ENCODE measurements at regions not wholly inside any gene's neighbourhood (a gene's known extent, or its start where the extent isn't known, plus 50 kb on each side); places are given as distances from the start of the nearest gene placed in this dataset.

- no peak for DNase-seq (ENCODE audit: low read depth, low spot score)
- TF ChIP-seq, protein P1, sequence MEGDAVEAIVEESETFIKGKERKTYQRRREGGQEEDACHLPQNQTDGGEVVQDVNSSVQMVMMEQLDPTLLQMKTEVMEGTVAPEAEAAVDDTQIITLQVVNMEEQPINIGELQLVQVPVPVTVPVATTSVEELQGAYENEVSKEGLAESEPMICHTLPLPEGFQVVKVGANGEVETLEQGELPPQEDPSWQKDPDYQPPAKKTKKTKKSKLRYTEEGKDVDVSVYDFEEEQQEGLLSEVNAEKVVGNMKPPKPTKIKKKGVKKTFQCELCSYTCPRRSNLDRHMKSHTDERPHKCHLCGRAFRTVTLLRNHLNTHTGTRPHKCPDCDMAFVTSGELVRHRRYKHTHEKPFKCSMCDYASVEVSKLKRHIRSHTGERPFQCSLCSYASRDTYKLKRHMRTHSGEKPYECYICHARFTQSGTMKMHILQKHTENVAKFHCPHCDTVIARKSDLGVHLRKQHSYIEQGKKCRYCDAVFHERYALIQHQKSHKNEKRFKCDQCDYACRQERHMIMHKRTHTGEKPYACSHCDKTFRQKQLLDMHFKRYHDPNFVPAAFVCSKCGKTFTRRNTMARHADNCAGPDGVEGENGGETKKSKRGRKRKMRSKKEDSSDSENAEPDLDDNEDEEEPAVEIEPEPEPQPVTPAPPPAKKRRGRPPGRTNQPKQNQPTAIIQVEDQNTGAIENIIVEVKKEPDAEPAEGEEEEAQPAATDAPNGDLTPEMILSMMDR (IDR thresholded peaks at IDR 0.05; ENCODE audit: low read depth, low read length): no peak
- Histone ChIP-seq H3K27me3 (ENCODE audit: control insufficient read depth, insufficient read depth, low read length) (no peaks in the 10 kb centered on the region), H3K27ac (ENCODE audit: low read depth, low read length) (no peak overlapping the region), H3K4me3 (ENCODE audit: low read depth, low read length) (no peak overlapping the region), H3K9me3 (ENCODE audit: control insufficient read depth, insufficient read depth, low read length) (no peaks in the 10 kb centered on the region)
- ChIA-PET CTCF (no interaction called here), POLR2A (no interaction called here)
Observed at GRCh38 chr20:60371384-60371783, 413.2 kb downstream of the CDH26 start.

DNA sequence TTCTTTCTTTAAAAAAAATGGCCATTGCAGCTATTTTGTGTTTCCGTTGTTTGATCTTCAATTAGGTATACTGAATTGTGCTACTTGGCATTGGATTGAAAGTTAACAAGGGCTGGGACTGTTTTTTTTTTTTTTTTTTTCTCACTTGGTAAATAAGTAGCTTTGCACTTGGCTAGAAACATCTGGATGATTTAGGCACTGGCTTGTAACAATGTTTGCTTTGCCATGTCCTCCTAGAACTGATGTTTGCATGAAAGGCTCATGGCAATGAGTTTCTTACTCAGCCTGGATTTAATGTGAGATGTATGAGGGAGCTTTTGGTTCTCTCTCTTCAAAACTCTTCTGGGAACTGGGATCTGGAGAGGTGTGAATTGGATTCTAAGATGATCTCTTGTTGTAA lies 414.1 kb downstream of the CDH26 start:
- H3K27me3 ChIP-seq (ENCODE audit: control insufficient read depth, insufficient read depth, low read length): no peaks in the 10 kb centered on the region
- ChIA-PET POLR2A (no interaction called here), CTCF (no interaction called here)
- TF ChIP-seq, protein P1 (IDR thresholded peaks at IDR 0.05; ENCODE audit: low read depth, low read length): no peak
- no peak for DNase-seq (ENCODE audit: low read depth, low spot score)
- no peak overlapping the region for H3K4me3 ChIP-seq (ENCODE audit: low read depth, low read length)
- no peaks in the 10 kb centered on the region for H3K9me3 ChIP-seq (ENCODE audit: control insufficient read depth, insufficient read depth, low read length)
- H3K27ac ChIP-seq (ENCODE audit: low read depth, low read length): no peak overlapping the region

GRCh38 chr20:60372822-60373221 lies 414.6 kb downstream of the CDH26 start:
- DNase-seq (ENCODE audit: low read depth, low spot score): no peak
- Histone ChIP-seq H3K9me3 (ENCODE audit: control insufficient read depth, insufficient read depth, low read length) (no peaks in the 10 kb centered on the region), H3K27me3 (ENCODE audit: control insufficient read depth, insufficient read depth, low read length) (no peaks in the 10 kb centered on the region), H3K4me3 (ENCODE audit: low read depth, low read length) (no peak overlapping the region), H3K27ac (ENCODE audit: low read depth, low read length) (no peak overlapping the region)
- TF ChIP-seq, protein P1 (IDR thresholded peaks at IDR 0.05; ENCODE audit: low read depth, low read length): no peak
- ChIA-PET CTCF (no interaction called here), POLR2A (no interaction called here)

DNA sequence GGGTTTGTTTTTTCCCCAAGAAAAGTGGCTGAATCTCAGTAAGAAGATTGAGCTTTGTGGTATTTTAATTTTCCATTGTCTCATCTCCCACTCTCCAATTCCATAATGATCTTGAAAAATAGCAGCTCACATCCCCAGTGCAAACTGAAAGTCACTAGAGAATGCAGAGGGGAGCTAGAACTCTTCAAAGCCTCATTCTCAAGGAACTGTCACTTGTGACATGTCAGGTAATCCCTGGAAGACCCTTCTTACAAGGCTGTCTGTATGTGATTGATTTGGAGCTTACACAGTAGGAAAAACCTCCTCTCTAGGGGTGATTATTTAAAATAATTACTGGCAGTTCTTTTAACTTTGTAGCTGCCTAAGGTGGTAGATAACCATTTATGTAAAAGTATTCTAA lies 420.4 kb downstream of the CDH26 start:
- Histone ChIP-seq H3K27ac (ENCODE audit: low read depth, low read length) (no peak overlapping the region), H3K4me3 (ENCODE audit: low read depth, low read length) (no peak overlapping the region), H3K27me3 (ENCODE audit: control insufficient read depth, insufficient read depth, low read length) (no peaks in the 10 kb centered on the region), H3K9me3 (ENCODE audit: control insufficient read depth, insufficient read depth, low read length) (no peaks in the 10 kb centered on the region)
- TF ChIP-seq, protein P1 (IDR thresholded peaks at IDR 0.05; ENCODE audit: low read depth, low read length): no peak
- POLR2A ChIA-PET: interaction anchor here (0.6 kb wide), 1 partner anchor 66 kb away, joined by 3 read pairs; no protein-coding TSS in a partner anchor
- CTCF ChIA-PET: no interaction called here
- no peak for DNase-seq (ENCODE audit: low read depth, low spot score)

DNA sequence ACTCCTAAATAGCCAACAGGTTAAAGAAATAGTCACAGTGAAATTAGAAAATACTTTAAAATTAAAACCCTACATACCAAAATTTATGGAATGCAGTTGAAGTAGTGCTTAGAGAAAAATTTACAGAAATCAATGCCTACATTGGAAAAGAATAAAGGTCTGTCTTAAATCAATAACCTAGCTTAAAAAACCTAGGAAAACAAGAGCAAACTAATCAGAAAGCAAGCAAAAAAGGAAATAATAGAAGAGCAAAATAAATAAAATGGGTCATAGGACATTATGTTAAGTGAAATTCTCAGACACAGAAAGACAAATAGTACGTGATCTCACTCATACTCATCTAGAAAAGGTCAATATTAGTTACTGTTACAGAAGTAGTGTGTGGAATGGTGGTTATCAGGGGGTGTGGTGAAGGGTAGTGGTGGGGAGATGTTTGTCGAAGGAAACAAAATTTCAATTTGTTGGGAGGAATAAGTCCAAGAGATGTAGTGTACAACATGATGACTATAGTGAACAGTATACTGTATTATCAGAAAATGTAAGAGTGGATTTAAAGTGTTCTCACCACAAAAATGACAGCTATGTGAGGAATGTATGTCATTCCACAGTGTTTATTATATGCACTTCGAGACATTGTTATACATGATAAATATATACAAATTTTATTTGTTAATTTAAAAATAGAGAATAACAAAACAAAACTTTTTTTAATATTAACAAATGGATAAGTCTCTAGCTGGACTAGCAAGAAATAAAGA lies 423.6 kb downstream of the CDH26 start:
- Histone ChIP-seq H3K27ac (ENCODE audit: low read depth, low read length) (no peak overlapping the region), H3K4me3 (ENCODE audit: low read depth, low read length) (no peak overlapping the region), H3K9me3 (ENCODE audit: control insufficient read depth, insufficient read depth, low read length) (no peaks in the 10 kb centered on the region), H3K27me3 (ENCODE audit: control insufficient read depth, insufficient read depth, low read length) (no peaks in the 10 kb centered on the region)
- no peak for DNase-seq (ENCODE audit: low read depth, low spot score)
- ChIA-PET CTCF (no interaction called here), POLR2A (no interaction called here)
- TF ChIP-seq, protein P1 (IDR thresholded peaks at IDR 0.05; ENCODE audit: low read depth, low read length): no peak

Measured in AG04450 (cell line).